Suprapubic skin (tissue), 3 donors: ENCODE measurements at regions not wholly inside any gene's neighbourhood (a gene's known extent, or its start where the extent isn't known, plus 50 kb on each side); places are given as distances from the start of the nearest gene placed in this dataset.

ENCODE experiments used
- POLR2AphosphoS5 ChIP-seq, 3 donors: sonication (generic); formaldehyde crosslinking; IDR thresholded peaks; one replicate each; pipeline ENCODE4 v1.6.1; 2017; ENCODE audit warnings: antibody characterized with exemption in 3 of 3
- TF ChIP-seq, protein P1 (sequence below), 2 donors: fragments of 200-600 bp in 1 of 2; fragments of 450-650 bp in 1 of 2; sonication (generic) in 1 of 2; IDR thresholded peaks; one replicate each; pipeline ENCODE4 v1.5.1; 2016 to 2019; ENCODE audit warnings: antibody characterized with exemption in 2 of 2, mild to moderate bottlenecking in 1 of 2, moderate library complexity in 1 of 2

DNA sequence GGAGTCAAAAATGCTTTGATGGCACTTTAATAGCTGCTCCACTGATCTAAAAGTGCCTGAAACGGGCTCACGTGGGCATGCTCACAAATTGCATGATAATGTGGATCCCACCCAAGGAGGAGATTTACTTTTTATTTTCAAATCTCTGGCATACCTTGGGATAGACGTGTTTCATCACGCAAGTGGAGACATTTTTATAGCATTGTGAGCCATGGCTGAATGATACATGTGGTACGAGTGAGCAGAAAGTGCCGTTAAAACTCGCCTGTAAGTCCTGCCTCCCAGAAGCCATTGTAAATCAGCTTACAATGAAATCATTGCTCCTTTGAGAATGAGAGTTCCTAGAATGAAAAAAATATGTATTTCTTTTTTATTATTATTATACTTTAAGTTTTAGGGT, 514.7 kb downstream of the MAT2B start:
- TF ChIP-seq POLR2AphosphoS5 (IDR thresholded peaks at IDR 0.05): no peak
- TF ChIP-seq, protein P1, sequence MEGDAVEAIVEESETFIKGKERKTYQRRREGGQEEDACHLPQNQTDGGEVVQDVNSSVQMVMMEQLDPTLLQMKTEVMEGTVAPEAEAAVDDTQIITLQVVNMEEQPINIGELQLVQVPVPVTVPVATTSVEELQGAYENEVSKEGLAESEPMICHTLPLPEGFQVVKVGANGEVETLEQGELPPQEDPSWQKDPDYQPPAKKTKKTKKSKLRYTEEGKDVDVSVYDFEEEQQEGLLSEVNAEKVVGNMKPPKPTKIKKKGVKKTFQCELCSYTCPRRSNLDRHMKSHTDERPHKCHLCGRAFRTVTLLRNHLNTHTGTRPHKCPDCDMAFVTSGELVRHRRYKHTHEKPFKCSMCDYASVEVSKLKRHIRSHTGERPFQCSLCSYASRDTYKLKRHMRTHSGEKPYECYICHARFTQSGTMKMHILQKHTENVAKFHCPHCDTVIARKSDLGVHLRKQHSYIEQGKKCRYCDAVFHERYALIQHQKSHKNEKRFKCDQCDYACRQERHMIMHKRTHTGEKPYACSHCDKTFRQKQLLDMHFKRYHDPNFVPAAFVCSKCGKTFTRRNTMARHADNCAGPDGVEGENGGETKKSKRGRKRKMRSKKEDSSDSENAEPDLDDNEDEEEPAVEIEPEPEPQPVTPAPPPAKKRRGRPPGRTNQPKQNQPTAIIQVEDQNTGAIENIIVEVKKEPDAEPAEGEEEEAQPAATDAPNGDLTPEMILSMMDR (IDR thresholded peaks at IDR 0.05): no peak
